ENCODE measurements at regions not wholly inside any gene's neighbourhood (a gene's known extent, or its start where the extent isn't known, plus 50 kb on each side); places are given as distances from the start of the nearest gene placed in this dataset.

DNA sequence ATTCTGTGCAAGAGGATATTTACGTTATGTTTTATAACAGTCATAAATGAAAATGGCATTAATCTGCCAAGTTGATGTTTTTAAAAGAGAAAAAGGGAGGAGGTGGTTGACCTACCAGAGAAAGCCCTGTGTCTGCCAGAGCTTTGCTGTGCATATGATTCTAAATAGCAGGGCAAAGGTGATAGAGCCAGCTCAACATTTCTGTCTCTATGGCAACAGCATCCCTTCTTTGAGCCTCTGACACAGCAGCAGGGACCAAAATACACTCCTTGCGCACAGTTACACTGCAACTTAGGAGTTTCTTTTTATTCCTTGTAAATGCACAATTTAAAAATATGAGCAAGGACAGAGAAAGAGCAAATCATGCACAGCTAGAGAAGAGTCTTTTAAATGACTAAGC lies 133.3 kb upstream of the RAI2 start:
- Histone ChIP-seq H3K4me2 (ENCODE audit: insufficient read depth, low read length) (no peak overlapping the region), H3K9ac (replicated peaks; ENCODE audit: extremely low read depth, insufficient read depth, low read length) (no peak overlapping the region), H2AFZ (ENCODE audit: low read depth, low read length) (no peak overlapping the region), H4K20me1 (replicated peaks; ENCODE audit: control insufficient read depth, extremely low read depth, insufficient read depth, low read length) (no peaks in the 10 kb centered on the region), H3K9me3 (replicated peaks; ENCODE audit: control insufficient read depth, insufficient read depth, low read length) (no peaks in the 10 kb centered on the region), H3K36me3 (ENCODE audit: control insufficient read depth in 2 of 2, extremely low read depth in 1 of 2, insufficient read depth in 2 of 2, low read length in 2 of 2) (no peaks in the 10 kb centered on the region), H3K4me1 (ENCODE audit: control insufficient read depth, extremely low read depth, insufficient read depth, low read length) (no peaks in the 10 kb centered on the region), H3K4me3 (replicated peaks in 1 of 3; ENCODE audit: insufficient read depth in 1 of 3, low read depth in 1 of 3, low read length in 3 of 3) (no peak overlapping the region), H3K79me2 (ENCODE audit: control insufficient read depth, insufficient read depth, low read length) (no peaks in the 10 kb centered on the region), H3K9me1 (replicated peaks; ENCODE audit: control insufficient read depth, extremely low read depth, insufficient read depth, low read length) (no peaks in the 10 kb centered on the region), H3K27me3 (ENCODE audit: control insufficient read depth in 2 of 2, insufficient read depth in 2 of 2, low read length in 2 of 2) (no peaks in the 10 kb centered on the region), H3K27ac (ENCODE audit: insufficient read depth, low read depth, low read length) (no peak overlapping the region)
- no peak for FAIRE-seq
- no peak for DNase-seq (ENCODE audit: low read depth, low spot score)
- dilution Hi-C loops (cut with MboI; ENCODE audit: extremely low pct_ligation_motif_present, low sequenced_read_pairs) (no loop called here), intact Hi-C loops (cut with micrococcal nuclease) (no loop called here)
- TF ChIP-seq MYC (IDR thresholded peaks at IDR 0.05; ENCODE audit: low read depth, low read length) (no peak), POLR2AphosphoS5 (IDR thresholded peaks at IDR 0.05; ENCODE audit: insufficient read depth, low read depth, low read length) (no peak), EZH2 (IDR thresholded peaks at IDR 0.05; ENCODE audit: borderline replicate concordance, low read depth, low read length, severe bottlenecking) (no peak), GATA2 (IDR thresholded peaks at IDR 0.05; ENCODE audit: insufficient read depth, insufficient read length, low read depth, low read length) (no peak), FOS (IDR thresholded peaks at IDR 0.05; ENCODE audit: borderline replicate concordance, insufficient read depth, low read length) (no peak), JUN (IDR thresholded peaks at IDR 0.05; ENCODE audit: borderline replicate concordance, insufficient read depth, insufficient read length, low read depth) (no peak), POLR2A (IDR thresholded peaks at IDR 0.05; ENCODE audit: low read depth, low read length) (no peak)
- TF ChIP-seq, protein P1, sequence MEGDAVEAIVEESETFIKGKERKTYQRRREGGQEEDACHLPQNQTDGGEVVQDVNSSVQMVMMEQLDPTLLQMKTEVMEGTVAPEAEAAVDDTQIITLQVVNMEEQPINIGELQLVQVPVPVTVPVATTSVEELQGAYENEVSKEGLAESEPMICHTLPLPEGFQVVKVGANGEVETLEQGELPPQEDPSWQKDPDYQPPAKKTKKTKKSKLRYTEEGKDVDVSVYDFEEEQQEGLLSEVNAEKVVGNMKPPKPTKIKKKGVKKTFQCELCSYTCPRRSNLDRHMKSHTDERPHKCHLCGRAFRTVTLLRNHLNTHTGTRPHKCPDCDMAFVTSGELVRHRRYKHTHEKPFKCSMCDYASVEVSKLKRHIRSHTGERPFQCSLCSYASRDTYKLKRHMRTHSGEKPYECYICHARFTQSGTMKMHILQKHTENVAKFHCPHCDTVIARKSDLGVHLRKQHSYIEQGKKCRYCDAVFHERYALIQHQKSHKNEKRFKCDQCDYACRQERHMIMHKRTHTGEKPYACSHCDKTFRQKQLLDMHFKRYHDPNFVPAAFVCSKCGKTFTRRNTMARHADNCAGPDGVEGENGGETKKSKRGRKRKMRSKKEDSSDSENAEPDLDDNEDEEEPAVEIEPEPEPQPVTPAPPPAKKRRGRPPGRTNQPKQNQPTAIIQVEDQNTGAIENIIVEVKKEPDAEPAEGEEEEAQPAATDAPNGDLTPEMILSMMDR (IDR thresholded peaks at IDR 0.05; ENCODE audit: extremely low read depth in 1 of 2, insufficient read depth in 1 of 2, low read depth in 1 of 2, low read length in 2 of 2): no peak
- TF ChIP-seq, protein P2, sequence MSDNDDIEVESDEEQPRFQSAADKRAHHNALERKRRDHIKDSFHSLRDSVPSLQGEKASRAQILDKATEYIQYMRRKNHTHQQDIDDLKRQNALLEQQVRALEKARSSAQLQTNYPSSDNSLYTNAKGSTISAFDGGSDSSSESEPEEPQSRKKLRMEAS (IDR thresholded peaks at IDR 0.05; ENCODE audit: insufficient read depth, insufficient read length): no peak
- ChIA-PET CTCF (no interaction called here), POLR2A (no interaction called here)
- no TSS peak for BruUV-seq (replicated peaks)

Measured in endothelial cell of umbilical vein (primary cell).